IMR-90 (cell line): ENCODE measurements at regions not wholly inside any gene's neighbourhood (a gene's known extent, or its start where the extent isn't known, plus 50 kb on each side); places are given as distances from the start of the nearest gene placed in this dataset.

Experiments
- ATAC-seq: fragments of 200-7000 bp; cut with Tn5 transposase; 2 replicates; pipeline ENCODE4 v1.9.1; 2020; ENCODE audit warnings: low read depth, mild to moderate bottlenecking, moderate library complexity
- BruUV-seq: library from RNA; stranded (reverse); fragments of 400-500 nt; replicated peaks from 2 replicates; lab custom pipeline; 2021; lab: Mats Ljungman, UMichigan
- CTCF ChIA-PET: fragments of 300-600 bp; formaldehyde crosslinking; extraction: SDS; loops from one replicate; lab custom pipeline; 2021; ENCODE audit warnings: antibody characterized with exemption; lab: Yijun Ruan, JAX
- POLR2A ChIA-PET: fragments of 300-600 bp; sonication (Branson Sonifier 250); formaldehyde crosslinking; loops from one replicate; lab custom pipeline; 2022; ENCODE audit warnings: antibody characterized with exemption; ENCODE audit not compliant: unreplicated experiment; lab: Charles Lee
- DNase-seq: peaks from one replicate; pipeline ENCODE4 v3.0.0; 2013
- H2AFZ ChIP-seq: replicated peaks from 2 replicates; pipeline ENCODE3; 2013; ENCODE audit warnings: low read length, mild to moderate bottlenecking; ENCODE audit not compliant: poor library complexity
- H2AK5ac ChIP-seq: 2 replicates; pipeline ENCODE4 v1.6.1; 2013; ENCODE audit warnings: low read depth, low read length, inconsistent platforms
- H2AK9ac ChIP-seq: replicated peaks from 2 replicates; pipeline ENCODE3; 2013; ENCODE audit warnings: mild to moderate bottlenecking, low read depth, low read length, moderate library complexity; ENCODE audit not compliant: poor library complexity
- H2BK120ac ChIP-seq: 2 replicates; pipeline ENCODE4 v1.6.1; 2013; ENCODE audit warnings: low read depth, low read length, inconsistent platforms
- H2BK15ac ChIP-seq: 3 replicates; pipeline ENCODE4 v1.6.1; 2013; ENCODE audit warnings: low read depth, low read length, inconsistent platforms
- H2BK20ac ChIP-seq: 2 replicates; pipeline ENCODE4 v1.6.1; 2013; ENCODE audit warnings: low read depth, mild to moderate bottlenecking, inconsistent platforms, low read length, moderate library complexity
- H2BK5ac ChIP-seq: 2 replicates; pipeline ENCODE4 v1.6.1; 2013; ENCODE audit warnings: mild to moderate bottlenecking, low read depth, low read length, inconsistent platforms; ENCODE audit not compliant: poor library complexity, severe bottlenecking
- H3K14ac ChIP-seq: replicated peaks from 2 replicates; pipeline ENCODE4 v1.6.1; 2013; ENCODE audit warnings: low read depth, low read length, inconsistent platforms
- H3K18ac ChIP-seq: 2 replicates; pipeline ENCODE4 v1.6.1; 2013; ENCODE audit warnings: low read depth, low read length, control low read depth
- H3K23ac ChIP-seq: 2 replicates; pipeline ENCODE4 v1.6.1; 2013; ENCODE audit warnings: low read depth, low read length, inconsistent platforms
- H3K27ac ChIP-seq: 2 replicates; pipeline ENCODE4 v1.5.1; 2013; ENCODE audit warnings: mild to moderate bottlenecking, control low read depth, low read length; ENCODE audit not compliant: insufficient read depth
- H3K27me3 ChIP-seq: 2 replicates; pipeline ENCODE4 v1.6.1; 2013; ENCODE audit warnings: low read length; ENCODE audit not compliant: control insufficient read depth, insufficient read depth
- H3K36me3 ChIP-seq: 2 replicates; pipeline ENCODE4 v1.6.1; 2013; ENCODE audit warnings: low read length, mixed read lengths; ENCODE audit not compliant: control insufficient read depth, insufficient read depth
- H3K4ac ChIP-seq: 2 replicates; pipeline ENCODE4 v1.6.1; 2013; ENCODE audit warnings: low read depth, low read length, inconsistent platforms
- H3K4me1 ChIP-seq: 2 replicates; pipeline ENCODE4 v1.6.1; 2013; ENCODE audit warnings: low read length, mixed read lengths; ENCODE audit not compliant: control insufficient read depth, insufficient read depth
- H3K4me2 ChIP-seq: 2 replicates; pipeline ENCODE4 v1.6.1; 2013; ENCODE audit warnings: low read depth, mild to moderate bottlenecking, control low read depth, low read length, moderate library complexity
- H3K4me3 ChIP-seq: 2 replicates; pipeline ENCODE4 v1.5.1; 2013; ENCODE audit warnings: low read depth, mild to moderate bottlenecking, control low read depth, low read length, moderate library complexity; ENCODE audit not compliant: insufficient read depth
- H3K56ac ChIP-seq: 2 replicates; pipeline ENCODE4 v1.6.1; 2013; ENCODE audit warnings: low read length, inconsistent platforms; ENCODE audit not compliant: insufficient read depth; ENCODE audit errors: extremely low read depth
- H3K79me1 ChIP-seq, 2 experiments: 2 replicates each; pipeline ENCODE4 v1.6.1; 2013; ENCODE audit warnings: low read length in 2 of 2, inconsistent platforms in 1 of 2, low read depth in 1 of 2
- H3K9ac ChIP-seq: 2 replicates; pipeline ENCODE4 v1.6.1; 2013; ENCODE audit warnings: low read depth, low read length, control low read depth
- H3K9me1 ChIP-seq: 2 replicates; pipeline ENCODE4 v1.6.1; 2013; ENCODE audit warnings: low read length, inconsistent platforms; ENCODE audit not compliant: insufficient read depth
- H3K9me3 ChIP-seq: 2 replicates; pipeline ENCODE4 v1.6.1; 2013; ENCODE audit warnings: low read length; ENCODE audit not compliant: control insufficient read depth, insufficient read depth
- H4K20me1 ChIP-seq: 2 replicates; pipeline ENCODE4 v1.6.1; 2013; ENCODE audit warnings: low read length, inconsistent platforms; ENCODE audit not compliant: insufficient read depth
- H4K5ac ChIP-seq: 2 replicates; pipeline ENCODE4 v1.6.1; 2013; ENCODE audit warnings: mild to moderate bottlenecking, low read depth, low read length, control low read depth
- H4K8ac ChIP-seq, 2 experiments: 2 replicates each; pipeline ENCODE4 v1.6.1; 2013; ENCODE audit warnings: low read depth in 2 of 2, low read length in 2 of 2, control low read depth in 1 of 2, inconsistent platforms in 1 of 2
- H4K91ac ChIP-seq: 2 replicates; pipeline ENCODE4 v1.6.1; 2013; ENCODE audit warnings: low read depth, low read length, inconsistent platforms; ENCODE audit not compliant: insufficient read depth
- BHLHE40 ChIP-seq: fragments of 150-350 bp; IDR thresholded peaks from 2 replicates; pipeline ENCODE4 v1.6.1; 2016; ENCODE audit warnings: mild to moderate bottlenecking, low read depth, low read length
- CEBPB ChIP-seq: IDR thresholded peaks from 2 replicates; pipeline ENCODE4 v1.6.1; 2012; ENCODE audit warnings: low read depth, low read length, improper control_type of control experiment
- CHD1 ChIP-seq: IDR thresholded peaks from 2 replicates; pipeline ENCODE4 v1.6.1; 2012; ENCODE audit warnings: low read depth, low read length, improper control_type of control experiment
- FOS ChIP-seq: fragments of 150-350 bp; IDR thresholded peaks from 2 replicates; pipeline ENCODE4 v1.6.1; 2016; ENCODE audit warnings: low read depth, low read length
- MAFK ChIP-seq: IDR thresholded peaks from 2 replicates; pipeline ENCODE4 v1.6.1; 2012; ENCODE audit warnings: low read depth, low read length, improper control_type of control experiment
- MAZ ChIP-seq: IDR thresholded peaks from 2 replicates; pipeline ENCODE4 v1.6.1; 2012; ENCODE audit warnings: low read depth, mild to moderate bottlenecking, low read length, improper control_type of control experiment, moderate library complexity, borderline replicate concordance
- MXI1 ChIP-seq: IDR thresholded peaks from 2 replicates; pipeline ENCODE4 v1.6.1; 2012; ENCODE audit warnings: low read depth, mild to moderate bottlenecking, low read length, moderate library complexity, borderline replicate concordance
- NFE2L2 ChIP-seq: fragments of 150-350 bp; IDR thresholded peaks from 2 replicates; pipeline ENCODE4 v1.6.1; 2016; ENCODE audit warnings: low read depth, mild to moderate bottlenecking, low read length
- RAD21 ChIP-seq: IDR thresholded peaks from 2 replicates; pipeline ENCODE4 v1.6.1; 2012; ENCODE audit warnings: low read length, improper control_type of control experiment
- RCOR1 ChIP-seq: IDR thresholded peaks from 2 replicates; pipeline ENCODE4 v1.6.1; 2012; ENCODE audit warnings: mild to moderate bottlenecking, low read length, improper control_type of control experiment; ENCODE audit not compliant: insufficient replicate concordance
- WGBS, 2 experiments: methylation state at CpG; one replicate each; pipeline versions ENCODE4 v1.1.5 to v1.1.7; 2013; ENCODE audit warnings: missing lambda C conversion rate in 2 of 2; ENCODE audit not compliant: insufficient read length in 1 of 2; ENCODE audit errors: extremely low coverage in 2 of 2; 5-methylcytosine and 5-hydroxymethylcytosine counted together
- dilution Hi-C: fragments of 300-500 bp; cut with HindIII; formaldehyde crosslinking; loops from one replicate; pipeline ENCODE4 v1.14.3; 2018; ENCODE audit warnings: low sequenced_read_pairs; ENCODE audit not compliant: unreplicated experiment
- in situ Hi-C: fragments of 300-500 bp; cut with MboI; formaldehyde crosslinking; loops from 3 replicates; pipeline ENCODE4 v1.14.3; 2019; ENCODE audit warnings: low sequenced_read_pairs, inconsistent platforms, mixed read lengths
- intact Hi-C: fragments of 100-400 bp; cut with micrococcal nuclease; formaldehyde crosslinking; loops from 2 replicates; pipeline ENCODE4 v1.10.0; 2022

DNA sequence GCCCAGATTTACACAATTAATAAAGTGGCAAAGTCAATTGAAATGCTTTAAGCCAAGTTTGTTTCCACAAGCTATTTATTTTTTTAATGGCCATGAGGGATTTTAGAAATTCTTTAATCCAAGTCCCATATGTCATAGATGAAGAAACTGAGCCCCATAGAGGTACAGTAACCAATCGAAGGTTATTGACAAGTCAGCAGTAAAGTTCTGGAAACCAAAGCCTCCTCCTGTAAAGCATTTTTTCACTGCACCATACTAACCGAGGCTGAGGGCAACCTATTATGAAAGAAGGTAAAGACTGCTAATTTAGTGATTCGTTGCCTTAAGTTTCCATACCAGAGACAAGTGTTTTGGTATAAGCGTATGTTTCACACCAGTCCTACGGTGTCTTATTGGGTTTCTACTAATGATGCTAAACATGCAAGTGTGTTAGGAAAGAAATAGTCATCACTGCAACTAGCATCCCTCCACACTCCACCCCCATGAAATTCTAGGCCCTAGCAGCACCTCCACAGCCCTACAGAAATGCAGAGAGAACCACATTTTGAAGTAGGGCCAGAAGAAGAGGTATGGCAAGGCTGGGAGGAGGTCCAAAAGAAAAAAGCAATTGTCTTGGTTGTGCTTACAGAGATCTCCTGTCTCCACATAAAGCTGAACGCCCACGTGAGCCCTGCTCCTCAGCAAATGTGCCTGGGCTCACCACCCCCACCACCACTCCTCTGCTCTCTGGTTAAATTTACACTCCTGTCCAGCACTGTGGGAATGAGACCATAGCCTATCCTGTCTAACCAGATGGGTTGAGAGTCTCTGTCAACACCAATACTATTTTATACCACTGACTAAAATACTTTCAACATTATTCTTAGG is 271.1 kb upstream of the G2E3 start:
- Histone ChIP-seq H4K20me1 (no peaks in the 10 kb centered on the region), H2BK15ac (no peak overlapping the region), H2AFZ (peak overlapping the region; percentile 26), H3K4me3 (no peak overlapping the region), H3K4me2 (no peak overlapping the region), H2BK5ac (no peak overlapping the region), H2BK20ac (no peak overlapping the region), H3K4me1 (no peaks in the 10 kb centered on the region; the same call in 1 of the 2 replicates), H3K14ac (no peak overlapping the region), H3K4ac (no peak overlapping the region), H2BK120ac (no peak overlapping the region), H3K9me3 (no peaks in the 10 kb centered on the region), H3K27me3 (no peaks in the 10 kb centered on the region; the same call in 1 of the 2 replicates), H4K91ac (no peak overlapping the region), H3K36me3 (no peaks in the 10 kb centered on the region), H3K27ac (no peak overlapping the region), H3K56ac (no peak overlapping the region), H3K9ac (no peak overlapping the region), H2AK5ac (no peak overlapping the region), H3K79me1 (no peaks in the 10 kb centered on the region), H3K18ac (no peak overlapping the region), H3K23ac (no peak overlapping the region), H3K9me1 (no peaks in the 10 kb centered on the region), H2AK9ac (no peak overlapping the region), H4K5ac (no peak overlapping the region), H4K8ac (no peak overlapping the region)
- TF ChIP-seq BHLHE40 (no peak), CEBPB (no peak), NFE2L2 (no peak), RAD21 (no peak), CHD1 (no peak), FOS (no peak), RCOR1 (no peak), MAFK (no peak), MAZ (no peak), MXI1 (no peak)
- ATAC-seq (no peak), DNase-seq (no peak)
- ChIA-PET CTCF (interaction anchor here (0.6 to 7.3 kb wide), 2 partner anchors 15 to 381 kb away, joined by 3 to 44 read pairs; no protein-coding TSS in a partner anchor), POLR2A (no interaction called here)
- no TSS peak for BruUV-seq
- dilution Hi-C loops: no loop called here
- in situ Hi-C loops: no loop called here
- 83% methylated on average over 2 of the region's 7 CpGs; no CpG with 5 or more reads in 1 of the 2 experiments for WGBS, 2 experiments
- intact Hi-C loops: no loop called here
